ENCODE measurements at regions not wholly inside any gene's neighbourhood (a gene's known extent, or its start where the extent isn't known, plus 50 kb on each side); places are given as distances from the start of the nearest gene placed in this dataset.

DNA sequence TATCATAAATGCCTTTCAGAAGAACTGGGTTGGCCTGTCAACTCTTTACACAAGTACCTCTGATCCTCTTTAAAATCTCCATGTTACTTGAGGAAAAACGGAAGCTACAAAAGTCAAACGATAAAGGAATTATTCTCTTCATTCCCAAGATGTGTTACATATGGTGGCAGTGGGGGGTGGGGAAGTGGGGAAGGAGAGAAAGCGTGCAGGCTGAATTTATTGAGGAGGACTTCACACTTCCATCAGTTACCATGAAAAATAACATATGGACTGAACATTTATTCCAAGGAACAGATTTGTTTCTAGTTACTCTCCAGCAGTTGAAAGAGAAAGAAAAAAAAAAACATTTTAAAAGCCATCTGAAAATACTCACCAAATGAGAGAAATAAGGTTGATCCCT is 474.4 kb upstream of the DCN start:
- DNase-seq (ENCODE audit: low read depth, low spot score) = no peak
- TF ChIP-seq, protein P1, sequence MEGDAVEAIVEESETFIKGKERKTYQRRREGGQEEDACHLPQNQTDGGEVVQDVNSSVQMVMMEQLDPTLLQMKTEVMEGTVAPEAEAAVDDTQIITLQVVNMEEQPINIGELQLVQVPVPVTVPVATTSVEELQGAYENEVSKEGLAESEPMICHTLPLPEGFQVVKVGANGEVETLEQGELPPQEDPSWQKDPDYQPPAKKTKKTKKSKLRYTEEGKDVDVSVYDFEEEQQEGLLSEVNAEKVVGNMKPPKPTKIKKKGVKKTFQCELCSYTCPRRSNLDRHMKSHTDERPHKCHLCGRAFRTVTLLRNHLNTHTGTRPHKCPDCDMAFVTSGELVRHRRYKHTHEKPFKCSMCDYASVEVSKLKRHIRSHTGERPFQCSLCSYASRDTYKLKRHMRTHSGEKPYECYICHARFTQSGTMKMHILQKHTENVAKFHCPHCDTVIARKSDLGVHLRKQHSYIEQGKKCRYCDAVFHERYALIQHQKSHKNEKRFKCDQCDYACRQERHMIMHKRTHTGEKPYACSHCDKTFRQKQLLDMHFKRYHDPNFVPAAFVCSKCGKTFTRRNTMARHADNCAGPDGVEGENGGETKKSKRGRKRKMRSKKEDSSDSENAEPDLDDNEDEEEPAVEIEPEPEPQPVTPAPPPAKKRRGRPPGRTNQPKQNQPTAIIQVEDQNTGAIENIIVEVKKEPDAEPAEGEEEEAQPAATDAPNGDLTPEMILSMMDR (IDR thresholded peaks at IDR 0.05; ENCODE audit: low read depth, low read length) = no peak
- in situ Hi-C loops (cut with HindIII; ENCODE audit: low sequenced_read_pairs) = no loop called here

DNA sequence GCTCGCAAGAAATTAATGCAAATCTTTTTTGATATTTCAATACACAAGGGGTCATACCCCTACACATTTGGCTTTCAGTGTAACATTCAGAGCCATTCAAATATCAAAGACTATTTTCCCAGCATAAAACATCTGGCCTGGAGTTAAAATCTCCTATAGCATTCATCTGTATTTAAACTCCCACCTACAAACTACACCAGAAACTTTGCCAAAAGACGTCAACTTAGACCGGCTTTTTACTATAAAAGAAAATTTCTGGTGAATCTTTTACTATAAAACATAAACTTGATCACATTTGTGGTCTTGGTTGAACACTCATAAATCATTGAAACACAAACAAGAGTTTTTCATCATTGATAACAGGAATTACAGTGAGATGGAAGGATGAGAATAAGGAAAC is 473.3 kb upstream of the DCN start:
- no peak overlapping the region for H3K4me3 ChIP-seq (ENCODE audit: low read depth, low read length)
- in situ Hi-C loops (cut with HindIII; ENCODE audit: low sequenced_read_pairs) = no loop called here
- TF ChIP-seq, protein P1 (IDR thresholded peaks at IDR 0.05; ENCODE audit: low read depth, low read length) = no peak
- no peak for DNase-seq (ENCODE audit: low read depth, low spot score)

More for the DNA sequence above, 474.4 kb upstream of the DCN start:
- H3K4me3 ChIP-seq (ENCODE audit: low read depth, low read length) = no peak overlapping the region

DNA sequence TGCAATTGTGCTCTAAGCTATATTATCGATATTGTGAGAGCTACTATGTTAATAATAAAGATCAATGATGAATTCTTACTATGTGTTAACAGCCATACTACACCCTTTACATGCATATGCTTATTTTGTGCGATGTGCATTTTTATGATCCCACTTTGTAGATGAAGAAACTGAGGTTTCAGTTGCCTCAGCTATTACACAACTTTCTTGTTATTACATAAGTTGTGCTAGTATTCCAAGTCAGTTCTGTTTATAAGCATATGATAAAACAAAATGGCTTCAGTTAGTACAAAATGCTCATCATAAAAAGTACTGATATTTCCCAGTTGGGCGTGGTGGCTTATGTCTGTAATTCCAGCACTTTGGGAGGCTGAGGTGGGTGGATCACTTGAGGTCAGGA is 471.5 kb upstream of the DCN start:
- no peak for DNase-seq (ENCODE audit: low read depth, low spot score)
- no peak overlapping the region for H3K4me3 ChIP-seq (ENCODE audit: low read depth, low read length)
- TF ChIP-seq, protein P1 (IDR thresholded peaks at IDR 0.05; ENCODE audit: low read depth, low read length) = no peak
- in situ Hi-C loops (cut with HindIII; ENCODE audit: low sequenced_read_pairs) = no loop called here

DNA sequence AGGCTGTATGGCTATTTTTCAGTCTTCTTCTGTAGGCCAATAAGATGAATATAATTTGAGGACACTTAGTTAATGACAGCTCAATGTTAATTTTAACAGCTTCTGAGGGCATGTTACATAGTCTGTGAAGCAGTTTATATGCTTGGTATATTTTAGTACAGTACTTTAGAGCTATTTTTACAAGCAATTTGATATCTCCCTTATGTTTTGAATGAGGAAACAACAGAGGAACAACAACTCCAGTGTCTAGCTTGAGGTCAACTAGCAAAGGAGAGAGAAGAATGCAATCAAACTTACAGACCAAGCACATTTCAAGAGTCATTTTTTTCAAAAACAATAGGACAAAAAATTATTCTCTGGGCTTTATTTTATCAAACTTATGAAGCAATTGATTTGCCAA is 469.1 kb upstream of the DCN start:
- TF ChIP-seq, protein P1 (IDR thresholded peaks at IDR 0.05; ENCODE audit: low read depth, low read length) = no peak
- no peak for DNase-seq (ENCODE audit: low read depth, low spot score)
- in situ Hi-C loops (cut with HindIII; ENCODE audit: low sequenced_read_pairs) = no loop called here
- H3K4me3 ChIP-seq (ENCODE audit: low read depth, low read length) = no peak overlapping the region

DNA sequence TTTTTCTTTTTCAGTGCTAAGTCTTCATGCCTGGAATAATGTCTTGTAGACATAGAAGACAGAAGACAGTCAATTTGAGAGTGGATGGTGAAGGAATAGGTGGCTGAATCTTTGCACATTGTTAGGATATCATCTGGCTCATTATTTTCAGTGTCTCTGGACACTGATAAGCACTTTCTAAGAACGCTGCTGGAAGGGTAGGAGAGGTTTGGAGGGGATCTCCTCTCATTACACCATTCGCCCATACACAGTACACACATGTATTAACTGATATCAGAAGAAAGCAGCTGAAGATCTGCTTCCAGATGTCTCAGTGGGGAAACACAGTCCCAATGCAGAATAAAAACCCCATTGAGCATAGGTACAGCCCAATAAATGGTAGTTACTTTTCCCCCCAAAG is 461.1 kb upstream of the DCN start:
- DNase-seq (ENCODE audit: low read depth, low spot score) = no peak
- TF ChIP-seq, protein P1 (IDR thresholded peaks at IDR 0.05; ENCODE audit: low read depth, low read length) = no peak
- no peak overlapping the region for H3K4me3 ChIP-seq (ENCODE audit: low read depth, low read length)
- in situ Hi-C loops (cut with HindIII; ENCODE audit: low sequenced_read_pairs) = no loop called here

DNA sequence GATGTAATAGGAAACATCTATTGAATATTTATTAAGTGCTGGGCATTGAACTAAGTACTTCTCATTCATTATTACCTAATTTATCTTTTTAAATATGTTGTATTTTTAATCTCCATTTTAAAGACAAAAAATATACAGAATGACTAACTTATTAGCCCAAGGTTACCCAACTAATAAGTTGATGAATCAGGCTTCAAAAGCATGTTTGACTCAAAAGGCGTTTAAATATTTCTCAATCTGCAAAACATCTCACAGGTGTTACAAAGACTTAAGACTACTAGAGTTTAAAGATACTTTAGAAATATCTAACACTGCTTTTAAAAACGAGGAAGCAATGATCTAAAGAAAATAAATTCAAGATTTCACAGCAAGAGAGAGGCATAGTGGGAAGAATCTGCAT is 457.4 kb upstream of the DCN start:
- in situ Hi-C loops (cut with HindIII; ENCODE audit: low sequenced_read_pairs) = no loop called here
- H3K4me3 ChIP-seq (ENCODE audit: low read depth, low read length) = no peak overlapping the region
- DNase-seq (ENCODE audit: low read depth, low spot score) = no peak
- TF ChIP-seq, protein P1 (IDR thresholded peaks at IDR 0.05; ENCODE audit: low read depth, low read length) = no peak

DNA sequence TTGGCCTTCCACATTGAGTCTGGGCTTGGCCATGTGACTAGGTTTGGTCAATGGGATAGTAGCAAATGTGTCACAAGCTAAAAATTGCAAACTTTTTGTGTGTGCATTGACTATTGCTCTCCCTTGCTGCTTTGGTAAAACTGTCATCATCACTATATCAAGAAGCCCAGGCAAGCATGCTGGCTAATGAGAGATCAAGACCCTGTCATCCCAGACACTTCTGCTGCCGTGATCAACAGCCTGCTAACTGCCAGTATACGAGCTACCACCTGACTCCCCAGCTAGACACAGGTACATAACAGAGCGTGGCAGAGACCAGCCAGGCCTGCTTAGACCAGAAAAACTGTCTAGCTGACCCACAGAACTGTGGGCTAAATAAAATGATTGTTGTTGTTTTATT is 456.7 kb upstream of the DCN start:
- TF ChIP-seq, protein P1 (IDR thresholded peaks at IDR 0.05; ENCODE audit: low read depth, low read length) = no peak
- in situ Hi-C loops (cut with HindIII; ENCODE audit: low sequenced_read_pairs) = no loop called here
- no peak for DNase-seq (ENCODE audit: low read depth, low spot score)
- H3K4me3 ChIP-seq (ENCODE audit: low read depth, low read length) = no peak overlapping the region
